MCF 10A (cell line): ENCODE measurements at regions not wholly inside any gene's neighbourhood (a gene's known extent, or its start where the extent isn't known, plus 50 kb on each side); places are given as distances from the start of the nearest gene placed in this dataset.

Source experiments
- BruUV-seq: library from RNA; stranded (reverse); fragments of 400-500 nt; replicated peaks from 2 replicates; lab custom pipeline; 2021; lab: Mats Ljungman, UMichigan
- CTCF ChIA-PET: fragments of 300-600 bp; sonication (Branson Sonifier 250); formaldehyde crosslinking; extraction: SDS; loops from one replicate; lab custom pipeline; 2021; ENCODE audit warnings: antibody characterized with exemption, inconsistent platforms; lab: Yijun Ruan, JAX
- POLR2A ChIA-PET: fragments of 300-600, 350-650 bp; sonication (Branson Sonifier 250); formaldehyde crosslinking; extraction: SDS; loops from one replicate; lab custom pipeline; 2020; ENCODE audit warnings: antibody characterized with exemption, inconsistent platforms; lab: Yijun Ruan, JAX
- DNase-seq: peaks from one replicate; pipeline ENCODE4 v3.0.0-alpha.2; 2018; ENCODE audit not compliant: unreplicated experiment
- H3K27ac Mint-ChIP-seq: one replicate; pipeline ENCODE4 v1.8.0; 2022; ENCODE audit warnings: mild to moderate bottlenecking, low read depth, mixed read lengths; ENCODE audit not compliant: unreplicated experiment
- H3K27me3 Mint-ChIP-seq: one replicate; pipeline ENCODE4 v1.8.0; 2022; ENCODE audit warnings: mixed read lengths; ENCODE audit not compliant: insufficient read depth, unreplicated experiment
- H3K36me3 Mint-ChIP-seq: one replicate; pipeline ENCODE4 v1.8.0; 2022; ENCODE audit warnings: mild to moderate bottlenecking, moderate library complexity, mixed read lengths; ENCODE audit not compliant: insufficient read depth, unreplicated experiment
- H3K4me1 Mint-ChIP-seq: one replicate; pipeline ENCODE4 v1.8.0; 2022; ENCODE audit warnings: mixed read lengths; ENCODE audit not compliant: insufficient read depth, unreplicated experiment
- H3K4me3 Mint-ChIP-seq: one replicate; pipeline ENCODE4 v1.8.0; 2022; ENCODE audit warnings: mild to moderate bottlenecking, moderate library complexity, mixed read lengths; ENCODE audit not compliant: unreplicated experiment
- H3K9me3 Mint-ChIP-seq: one replicate; pipeline ENCODE4 v1.8.0; 2022; ENCODE audit warnings: mixed read lengths; ENCODE audit not compliant: unreplicated experiment
- CTCF ChIP-seq: fragments of 200-600 bp; IDR thresholded peaks from one replicate; pipeline ENCODE4 v1.8.0; 2022; ENCODE audit warnings: antibody characterized with exemption, mild to moderate bottlenecking; ENCODE audit not compliant: unreplicated experiment
- intact Hi-C: fragments of 100-400 bp; cut with micrococcal nuclease; formaldehyde crosslinking; loops from 2 replicates; pipeline ENCODE4 v1.14.1; 2022

DNA sequence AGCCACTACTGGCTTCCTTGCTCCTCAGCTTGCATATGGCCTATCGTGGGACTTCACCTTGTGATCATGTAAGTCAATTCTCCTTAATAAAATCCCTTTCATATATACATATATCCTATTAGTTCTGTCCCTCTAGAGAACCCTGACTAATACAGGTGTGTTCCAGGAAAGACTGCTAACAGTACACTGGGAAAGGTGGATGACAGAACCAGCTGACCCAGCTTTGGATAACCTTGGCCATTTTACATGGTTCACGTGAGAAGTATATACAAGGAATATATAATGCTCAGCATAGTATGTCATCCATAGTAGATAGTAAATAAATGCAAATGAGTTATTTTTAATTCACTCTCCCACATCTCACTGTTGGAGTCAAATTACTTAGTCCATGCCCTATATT lies 1003.5 kb downstream of the SORCS3 start:
- Mint-ChIP-seq H3K9me3 (no peaks in the 10 kb centered on the region), H3K4me3 (no peak overlapping the region), H3K36me3 (no peaks in the 10 kb centered on the region), H3K27me3 (no peaks in the 10 kb centered on the region), H3K4me1 (no peaks in the 10 kb centered on the region), H3K27ac (no peak overlapping the region)
- no peak for DNase-seq
- ChIA-PET CTCF (no interaction called here), POLR2A (no interaction called here)
- intact Hi-C loops, result no loop called here
- no TSS peak for BruUV-seq
- TF ChIP-seq CTCF, result no peak

GRCh38 chr10:105644091-105644490 lies 1003.0 kb downstream of the SORCS3 start:
- intact Hi-C loops, result no loop called here
- no peak for TF ChIP-seq CTCF
- H3K36me3 Mint-ChIP-seq, result no peaks in the 10 kb centered on the region
- no peaks in the 10 kb centered on the region for H3K27me3 Mint-ChIP-seq
- no peak for DNase-seq
- H3K27ac Mint-ChIP-seq, result no peak overlapping the region
- ChIA-PET CTCF (no interaction called here), POLR2A (no interaction called here)
- no TSS peak for BruUV-seq
- no peaks in the 10 kb centered on the region for H3K4me1 Mint-ChIP-seq
- no peak overlapping the region for H3K4me3 Mint-ChIP-seq
- no peaks in the 10 kb centered on the region for H3K9me3 Mint-ChIP-seq

DNA sequence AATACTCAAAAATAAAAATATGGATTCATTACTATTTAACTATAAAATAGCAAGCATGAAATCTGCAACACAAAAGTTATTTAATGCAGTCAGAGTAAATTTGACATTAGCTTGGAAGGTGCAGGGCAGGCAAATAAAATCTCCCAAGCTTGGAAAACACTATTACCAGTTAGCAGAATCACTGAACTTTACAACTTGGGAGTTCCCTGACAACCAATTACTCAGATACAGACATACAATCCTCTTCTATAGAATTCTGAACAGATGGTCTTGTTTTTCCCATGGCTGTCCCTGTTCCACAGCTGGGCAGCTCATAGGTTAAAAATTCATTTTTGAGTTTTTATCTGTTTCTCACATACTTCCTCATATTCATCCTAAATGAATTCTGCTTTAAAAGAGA lies 1002.6 kb downstream of the SORCS3 start:
- H3K27ac Mint-ChIP-seq, result no peak overlapping the region
- ChIA-PET POLR2A (no interaction called here), CTCF (no interaction called here)
- no peaks in the 10 kb centered on the region for H3K36me3 Mint-ChIP-seq
- H3K4me1 Mint-ChIP-seq, result no peaks in the 10 kb centered on the region
- no peak for DNase-seq
- H3K4me3 Mint-ChIP-seq, result no peak overlapping the region
- H3K27me3 Mint-ChIP-seq, result no peaks in the 10 kb centered on the region
- BruUV-seq, result no TSS peak
- intact Hi-C loops, result no loop called here
- no peaks in the 10 kb centered on the region for H3K9me3 Mint-ChIP-seq
- TF ChIP-seq CTCF, result no peak

DNA sequence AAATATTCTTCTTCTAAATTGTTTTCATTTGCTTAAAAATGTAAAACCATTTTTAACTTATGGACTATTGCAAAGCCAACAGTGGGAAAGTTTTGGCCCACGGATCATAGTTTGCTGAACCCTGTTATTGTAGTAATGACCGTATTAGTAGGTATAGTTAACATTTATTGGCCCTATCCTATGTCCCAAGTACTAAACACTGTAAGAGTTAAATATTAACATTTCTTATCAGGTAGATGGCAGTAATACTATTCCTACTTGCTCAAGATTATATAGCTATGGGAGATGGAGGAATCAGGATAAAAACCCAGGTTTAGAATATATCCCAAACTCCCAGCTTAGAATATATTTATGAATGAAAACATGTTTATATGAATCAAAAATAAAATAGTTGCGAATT lies 993.2 kb downstream of the SORCS3 start:
- Mint-ChIP-seq H3K4me3 (no peak overlapping the region), H3K36me3 (no peaks in the 10 kb centered on the region), H3K4me1 (no peaks in the 10 kb centered on the region), H3K27me3 (no peaks in the 10 kb centered on the region), H3K27ac (no peak overlapping the region), H3K9me3 (peaks cover 18% of the 10 kb centered on the region)
- POLR2A ChIA-PET, result no interaction called here
- no peak for DNase-seq
- no peak for TF ChIP-seq CTCF
- BruUV-seq, result no TSS peak
- CTCF ChIA-PET, result interaction anchor here (0.6 to 1.7 kb wide), 2 partner anchors 30 to 53 kb away, joined by 3 to 6 read pairs; no protein-coding TSS in a partner anchor
- intact Hi-C loops, result no loop called here
